ENCODE measurements at regions not wholly inside any gene's neighbourhood (a gene's known extent, or its start where the extent isn't known, plus 50 kb on each side); places are given as distances from the start of the nearest gene placed in this dataset.

GRCh38 chr6:11393713-11394627, 143.6 kb upstream of the TMEM170B start:
- no peaks in the 10 kb centered on the region for H3K27me3 Mint-ChIP-seq
- no peak overlapping the region for H3K4me3 Mint-ChIP-seq
- DNase-seq: no peak
- H3K27ac Mint-ChIP-seq: no peak overlapping the region
- no peaks in the 10 kb centered on the region for H3K4me1 Mint-ChIP-seq
- no peaks in the 10 kb centered on the region for H3K9me3 Mint-ChIP-seq
- no peaks in the 10 kb centered on the region for H3K36me3 Mint-ChIP-seq

GRCh38 chr6:11392778-11393507, 144.6 kb upstream of the TMEM170B start:
- Mint-ChIP-seq H3K27ac (no peak overlapping the region), H3K4me3 (no peak overlapping the region), H3K4me1 (no peaks in the 10 kb centered on the region), H3K36me3 (no peaks in the 10 kb centered on the region), H3K27me3 (no peaks in the 10 kb centered on the region), H3K9me3 (no peaks in the 10 kb centered on the region)
- DNase-seq: no peak

- Mint-ChIP-seq H3K36me3 (no peaks in the 10 kb centered on the region), H3K27me3 (no peaks in the 10 kb centered on the region), H3K4me1 (no peaks in the 10 kb centered on the region), H3K27ac (no peak overlapping the region), H3K9me3 (no peaks in the 10 kb centered on the region), H3K4me3 (no peak overlapping the region)
- no peak for DNase-seq
These were observed 145.4 kb upstream of the TMEM170B start for GRCh38 chr6:11391934-11392777.

GRCh38 chr6:11389977-11390376, 147.6 kb upstream of the TMEM170B start:
- H3K36me3 Mint-ChIP-seq: no peaks in the 10 kb centered on the region
- no peaks in the 10 kb centered on the region for H3K9me3 Mint-ChIP-seq
- no peaks in the 10 kb centered on the region for H3K27me3 Mint-ChIP-seq
- H3K27ac Mint-ChIP-seq: no peak overlapping the region
- no peak for DNase-seq
- H3K4me1 Mint-ChIP-seq: peaks cover 9% of the 10 kb centered on the region
- no peak overlapping the region for H3K4me3 Mint-ChIP-seq

GRCh38 chr6:11388983-11389944, 148.3 kb upstream of the TMEM170B start:
- no peak overlapping the region for H3K27ac Mint-ChIP-seq

GRCh38 chr6:11387707-11388430, 149.7 kb upstream of the TMEM170B start:
- DNase-seq: no peak
- Mint-ChIP-seq H3K36me3 (no peaks in the 10 kb centered on the region), H3K4me1 (peaks cover 15% of the 10 kb centered on the region), H3K4me3 (no peak overlapping the region), H3K9me3 (no peaks in the 10 kb centered on the region), H3K27ac (no peak overlapping the region), H3K27me3 (no peaks in the 10 kb centered on the region)

More at GRCh38 chr6:11388983-11389944, 148.3 kb upstream of the TMEM170B start:
- H3K4me1 Mint-ChIP-seq: peaks cover 9% of the 10 kb centered on the region
- no peak overlapping the region for H3K4me3 Mint-ChIP-seq
- H3K9me3 Mint-ChIP-seq: no peaks in the 10 kb centered on the region
- H3K36me3 Mint-ChIP-seq: no peaks in the 10 kb centered on the region
- no peak for DNase-seq
- H3K27me3 Mint-ChIP-seq: no peaks in the 10 kb centered on the region

GRCh38 chr6:11386726-11387125, 150.8 kb upstream of the TMEM170B start:
- peaks cover 25% of the 10 kb centered on the region for H3K4me1 Mint-ChIP-seq
- H3K27ac Mint-ChIP-seq: no peak overlapping the region
- no peaks in the 10 kb centered on the region for H3K36me3 Mint-ChIP-seq
- no peaks in the 10 kb centered on the region for H3K9me3 Mint-ChIP-seq
- no peak for DNase-seq
- no peak overlapping the region for H3K4me3 Mint-ChIP-seq
- no peaks in the 10 kb centered on the region for H3K27me3 Mint-ChIP-seq

GRCh38 chr6:11386323-11386722, 151.2 kb upstream of the TMEM170B start:
- Mint-ChIP-seq H3K9me3 (no peaks in the 10 kb centered on the region), H3K4me3 (no peak overlapping the region), H3K27me3 (no peaks in the 10 kb centered on the region), H3K36me3 (peaks cover 3% of the 10 kb centered on the region), H3K27ac (no peak overlapping the region), H3K4me1 (peaks cover 28% of the 10 kb centered on the region)
- no peak for DNase-seq

- Mint-ChIP-seq H3K4me3 (no peak overlapping the region), H3K27ac (no peak overlapping the region), H3K4me1 (peaks cover 43% of the 10 kb centered on the region), H3K9me3 (no peaks in the 10 kb centered on the region), H3K36me3 (peaks cover 20% of the 10 kb centered on the region), H3K27me3 (no peaks in the 10 kb centered on the region)
- DNase-seq: no peak
These were observed 152.3 kb upstream of the NEDD9 start for GRCh38 chr6:11384531-11385309.

GRCh38 chr6:11381801-11382513, 149.5 kb upstream of the NEDD9 start:
- H3K36me3 Mint-ChIP-seq: peaks cover 44% of the 10 kb centered on the region
- peak; percentile 66 for DNase-seq
- H3K4me1 Mint-ChIP-seq: peaks cover 52% of the 10 kb centered on the region
- peaks cover 6% of the 10 kb centered on the region for H3K9me3 Mint-ChIP-seq
- peak overlapping the region; percentile 91 for H3K4me3 Mint-ChIP-seq
- peak overlapping the region; percentile 96 for H3K27ac Mint-ChIP-seq
- H3K27me3 Mint-ChIP-seq: no peaks in the 10 kb centered on the region

- no peaks in the 10 kb centered on the region for H3K27me3 Mint-ChIP-seq
- peaks cover 51% of the 10 kb centered on the region for H3K4me1 Mint-ChIP-seq
- peaks cover 52% of the 10 kb centered on the region for H3K36me3 Mint-ChIP-seq
- DNase-seq: no peak
- H3K9me3 Mint-ChIP-seq: peaks cover 9% of the 10 kb centered on the region
- H3K4me3 Mint-ChIP-seq: peak overlapping the region; percentile 91
- peak overlapping the region; percentile 96 for H3K27ac Mint-ChIP-seq
These were observed 148.7 kb upstream of the NEDD9 start for GRCh38 chr6:11380969-11381744.

GRCh38 chr6:11380549-11380948, 148.1 kb upstream of the NEDD9 start:
- Mint-ChIP-seq H3K9me3 (peaks cover 12% of the 10 kb centered on the region), H3K27ac (peak overlapping the region; percentile 20), H3K36me3 (peaks cover 57% of the 10 kb centered on the region), H3K4me3 (peak overlapping the region; percentile 91), H3K27me3 (no peaks in the 10 kb centered on the region), H3K4me1 (peaks cover 54% of the 10 kb centered on the region)
- no peak for DNase-seq

All from activated naive CD8-positive, alpha-beta T cell treated with anti-CD3 and anti-CD28 coated beads for 36 hours (primary cell).